Smooth muscle cell of the brain vasculature (primary cell): ENCODE measurements at regions not wholly inside any gene's neighbourhood (a gene's known extent, or its start where the extent isn't known, plus 50 kb on each side); places are given as distances from the start of the nearest gene placed in this dataset.

Experiments used
- DNase-seq: peaks from one replicate; pipeline ENCODE4 v3.0.0-alpha.2; 2012; ENCODE audit warnings: low read depth, low spot score

GRCh38 chr2:188204824-188205223 lies 86.8 kb upstream of the GULP1 start:
- DNase-seq, result no peak

- DNase-seq, result no peak
Measured at GRCh38 chr2:188207554-188207953, 84.1 kb upstream of the GULP1 start.

GRCh38 chr2:188209218-188209617 lies 82.5 kb upstream of the GULP1 start:
- DNase-seq, result no peak

- DNase-seq, result no peak
Measured at GRCh38 chr2:188217264-188217663, 74.4 kb upstream of the GULP1 start.

GRCh38 chr2:188219541-188219940 lies 72.1 kb upstream of the GULP1 start:
- DNase-seq, result no peak

- DNase-seq, result no peak
Measured at GRCh38 chr2:188220535-188220934, 71.1 kb upstream of the GULP1 start.

GRCh38 chr2:188227713-188228112 lies 64.0 kb upstream of the GULP1 start:
- DNase-seq, result no peak

- DNase-seq, result no peak
Measured at GRCh38 chr2:188235364-188235763, 56.3 kb upstream of the GULP1 start.

GRCh38 chr2:188238386-188238785 lies 53.3 kb upstream of the GULP1 start:
- DNase-seq, result no peak
